ENCODE measurements at regions not wholly inside any gene's neighbourhood (a gene's known extent, or its start where the extent isn't known, plus 50 kb on each side); places are given as distances from the start of the nearest gene placed in this dataset.
"Not testable (repeated sequence)": the region's sequence is repeated elsewhere in the genome, so short reads cannot be mapped to it uniquely, and the experiment has no call there.

GRCh38 chr17:55926276-55926990 is 175.6 kb downstream of the PCTP start:
- no peak for DNase-seq (ENCODE audit: extremely low spot score)
- H3K27me3 ChIP-seq: no peaks in the 10 kb centered on the region
- no peaks in the 10 kb centered on the region for H3K36me3 ChIP-seq
- WGBS: 45% methylated on average over 4 of the region's 4 CpGs
- H3K4me3 ChIP-seq: no peak overlapping the region
- H3K27ac ChIP-seq (replicated peaks in 1 of 4): no peak overlapping the region
- TF ChIP-seq EP300 (IDR thresholded peaks at IDR 0.05): no peak
- TF ChIP-seq, protein P1, sequence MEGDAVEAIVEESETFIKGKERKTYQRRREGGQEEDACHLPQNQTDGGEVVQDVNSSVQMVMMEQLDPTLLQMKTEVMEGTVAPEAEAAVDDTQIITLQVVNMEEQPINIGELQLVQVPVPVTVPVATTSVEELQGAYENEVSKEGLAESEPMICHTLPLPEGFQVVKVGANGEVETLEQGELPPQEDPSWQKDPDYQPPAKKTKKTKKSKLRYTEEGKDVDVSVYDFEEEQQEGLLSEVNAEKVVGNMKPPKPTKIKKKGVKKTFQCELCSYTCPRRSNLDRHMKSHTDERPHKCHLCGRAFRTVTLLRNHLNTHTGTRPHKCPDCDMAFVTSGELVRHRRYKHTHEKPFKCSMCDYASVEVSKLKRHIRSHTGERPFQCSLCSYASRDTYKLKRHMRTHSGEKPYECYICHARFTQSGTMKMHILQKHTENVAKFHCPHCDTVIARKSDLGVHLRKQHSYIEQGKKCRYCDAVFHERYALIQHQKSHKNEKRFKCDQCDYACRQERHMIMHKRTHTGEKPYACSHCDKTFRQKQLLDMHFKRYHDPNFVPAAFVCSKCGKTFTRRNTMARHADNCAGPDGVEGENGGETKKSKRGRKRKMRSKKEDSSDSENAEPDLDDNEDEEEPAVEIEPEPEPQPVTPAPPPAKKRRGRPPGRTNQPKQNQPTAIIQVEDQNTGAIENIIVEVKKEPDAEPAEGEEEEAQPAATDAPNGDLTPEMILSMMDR (IDR thresholded peaks at IDR 0.05): no peak
- no peak for TF ChIP-seq POLR2A (IDR thresholded peaks at IDR 0.05; ENCODE audit: low read depth)
- TF ChIP-seq POLR2AphosphoS5 (IDR thresholded peaks at IDR 0.05): no peak
- H3K4me1 ChIP-seq: no peaks in the 10 kb centered on the region
- intact Hi-C loops (cut with DNase I): no loop called here
- H3K9me3 ChIP-seq: peaks cover 0 to 3% (median 0%) of the 10 kb centered on the region in 4 donors

DNA sequence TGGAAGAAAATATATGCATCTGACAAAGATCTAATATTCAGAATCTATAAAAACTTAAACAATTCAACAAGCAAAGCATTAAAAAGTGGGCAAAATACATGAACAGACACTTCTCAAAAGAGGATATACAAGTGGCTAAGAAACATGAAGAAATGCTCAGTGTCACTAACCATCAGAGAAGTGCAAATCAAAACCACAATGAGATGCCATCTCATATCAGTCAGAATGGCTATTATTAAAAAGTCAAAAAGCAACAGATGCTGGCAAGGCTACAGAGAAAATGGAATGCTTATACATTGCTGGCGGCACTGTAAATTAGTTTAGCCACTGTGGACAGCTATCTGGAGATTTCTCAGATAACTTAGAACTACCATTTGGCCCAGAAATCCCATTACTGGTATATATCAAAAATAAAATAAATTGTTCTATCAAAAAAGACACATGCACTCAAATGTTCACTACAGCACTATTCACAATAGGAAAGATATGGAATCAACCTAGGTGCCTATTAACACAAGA is 179.5 kb downstream of the PCTP start:
- no peaks in the 10 kb centered on the region for H3K36me3 ChIP-seq
- TF ChIP-seq POLR2AphosphoS5 (IDR thresholded peaks at IDR 0.05): no peak
- TF ChIP-seq POLR2A (IDR thresholded peaks at IDR 0.05; ENCODE audit: low read depth): no peak
- no peak for TF ChIP-seq EP300 (IDR thresholded peaks at IDR 0.05)
- TF ChIP-seq, protein P1 (IDR thresholded peaks at IDR 0.05): no peak
- no peak for DNase-seq (ENCODE audit: extremely low spot score)
- 89% methylated on average over 1 of the region's 1 CpG for WGBS
- intact Hi-C loops (cut with DNase I): no loop called here
- no peak overlapping the region for H3K4me3 ChIP-seq
- H3K27ac ChIP-seq (replicated peaks in 1 of 4): no peak overlapping the region
- H3K9me3 ChIP-seq: peaks cover 0 to 3% (median 0%) of the 10 kb centered on the region in 4 donors
- no peaks in the 10 kb centered on the region for H3K4me1 ChIP-seq
- H3K27me3 ChIP-seq: no peaks in the 10 kb centered on the region

DNA sequence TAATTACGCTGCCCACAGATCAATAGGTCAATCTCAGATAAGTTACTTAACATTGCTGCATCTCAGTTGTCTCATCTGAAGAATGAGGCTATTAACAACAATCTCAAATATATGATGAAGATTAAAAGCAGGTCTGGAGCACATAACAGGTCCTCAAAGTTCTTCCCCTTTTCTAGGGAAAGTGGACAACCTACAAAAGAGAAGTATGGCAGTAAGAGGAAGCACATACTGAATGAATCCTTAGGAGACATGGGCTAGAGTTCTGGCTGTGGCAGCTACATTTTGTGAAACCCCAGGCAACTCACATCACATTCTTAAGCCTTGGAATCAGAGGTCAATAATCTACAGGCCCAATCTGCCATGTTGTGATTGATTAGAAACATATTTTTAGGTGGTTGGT is 180.6 kb downstream of the PCTP start:
- 79% methylated on average over 1 of the region's 1 CpG for WGBS
- DNase-seq (ENCODE audit: extremely low spot score): no peak

GRCh38 chr17:55932973-55933372 is 182.1 kb downstream of the PCTP start:
- intact Hi-C loops (cut with DNase I): no loop called here
- TF ChIP-seq, protein P1 (IDR thresholded peaks at IDR 0.05): no peak
- no peak for TF ChIP-seq POLR2AphosphoS5 (IDR thresholded peaks at IDR 0.05)
- no peak for TF ChIP-seq POLR2A (IDR thresholded peaks at IDR 0.05; ENCODE audit: low read depth)
- no peak for TF ChIP-seq EP300 (IDR thresholded peaks at IDR 0.05)
- Histone ChIP-seq H3K4me1 (no peaks in the 10 kb centered on the region), H3K4me3 (no peak overlapping the region), H3K36me3 (no peaks in the 10 kb centered on the region), H3K9me3 (peaks cover 0 to 3% (median 0%) of the 10 kb centered on the region in 4 donors), H3K27me3 (no peaks in the 10 kb centered on the region), H3K27ac (replicated peaks in 1 of 4) (no peak overlapping the region)
- no peak for DNase-seq (ENCODE audit: extremely low spot score)
- 79% methylated on average over 2 of the region's 2 CpGs for WGBS

More for the DNA sequence above, 180.6 kb downstream of the PCTP start:
- Histone ChIP-seq H3K36me3 (no peaks in the 10 kb centered on the region), H3K4me1 (no peaks in the 10 kb centered on the region), H3K27ac (replicated peaks in 1 of 4) (no peak overlapping the region), H3K27me3 (no peaks in the 10 kb centered on the region), H3K4me3 (no peak overlapping the region), H3K9me3 (peaks cover 0 to 3% (median 0%) of the 10 kb centered on the region in 4 donors)
- TF ChIP-seq POLR2A (IDR thresholded peaks at IDR 0.05; ENCODE audit: low read depth) (no peak), EP300 (IDR thresholded peaks at IDR 0.05) (no peak), POLR2AphosphoS5 (IDR thresholded peaks at IDR 0.05) (no peak)
- TF ChIP-seq, protein P1 (IDR thresholded peaks at IDR 0.05): no peak
- intact Hi-C loops (cut with DNase I): no loop called here

DNA sequence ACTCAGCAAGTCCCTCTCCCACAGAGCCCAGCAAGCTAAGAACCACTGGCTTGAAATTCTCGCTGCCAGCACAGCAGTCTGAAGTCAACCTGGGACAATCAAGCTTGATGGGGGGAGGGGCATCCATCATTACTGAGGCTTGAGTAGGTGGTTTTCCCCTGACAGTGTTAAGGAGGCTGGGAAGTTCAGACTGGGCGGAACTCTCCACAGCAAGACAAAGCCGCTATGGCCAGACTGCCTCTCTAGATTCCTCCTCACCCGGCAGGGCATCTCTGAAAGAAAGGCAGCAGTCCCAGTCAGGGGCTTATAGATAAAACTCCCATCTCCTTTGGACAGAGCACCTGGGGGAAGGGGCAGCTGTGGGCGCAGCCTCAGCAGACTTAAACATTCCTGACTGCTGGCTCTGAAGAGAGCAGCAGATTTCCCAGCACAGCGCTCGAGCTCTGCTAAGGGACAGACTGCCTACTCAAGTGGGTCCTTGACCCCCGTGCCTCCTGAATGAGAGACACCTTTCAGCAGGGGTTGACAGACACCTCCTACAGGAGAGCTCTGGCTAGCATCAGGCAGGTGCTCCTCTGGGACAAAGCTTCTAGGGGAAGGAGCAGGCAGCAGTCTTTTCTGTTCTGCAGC is 188.4 kb downstream of the PCTP start:
- WGBS: 66% methylated on average over 4 of the region's 8 CpGs
- H3K4me1 ChIP-seq; H3K4me3 ChIP-seq; DNase-seq (ENCODE audit: extremely low spot score); H3K27ac ChIP-seq (replicated peaks in 1 of 4); H3K27me3 ChIP-seq; H3K36me3 ChIP-seq; intact Hi-C loops (cut with DNase I): not testable (repeated sequence)
- peaks cover 0 to 12% (median 0%) of the 10 kb centered on the region in 4 donors for H3K9me3 ChIP-seq
